ENCODE measurements at regions not wholly inside any gene's neighbourhood (a gene's known extent, or its start where the extent isn't known, plus 50 kb on each side); places are given as distances from the start of the nearest gene placed in this dataset.
"Not testable (repeated sequence)": the region's sequence is repeated elsewhere in the genome, so short reads cannot be mapped to it uniquely, and the experiment has no call there.

DNA sequence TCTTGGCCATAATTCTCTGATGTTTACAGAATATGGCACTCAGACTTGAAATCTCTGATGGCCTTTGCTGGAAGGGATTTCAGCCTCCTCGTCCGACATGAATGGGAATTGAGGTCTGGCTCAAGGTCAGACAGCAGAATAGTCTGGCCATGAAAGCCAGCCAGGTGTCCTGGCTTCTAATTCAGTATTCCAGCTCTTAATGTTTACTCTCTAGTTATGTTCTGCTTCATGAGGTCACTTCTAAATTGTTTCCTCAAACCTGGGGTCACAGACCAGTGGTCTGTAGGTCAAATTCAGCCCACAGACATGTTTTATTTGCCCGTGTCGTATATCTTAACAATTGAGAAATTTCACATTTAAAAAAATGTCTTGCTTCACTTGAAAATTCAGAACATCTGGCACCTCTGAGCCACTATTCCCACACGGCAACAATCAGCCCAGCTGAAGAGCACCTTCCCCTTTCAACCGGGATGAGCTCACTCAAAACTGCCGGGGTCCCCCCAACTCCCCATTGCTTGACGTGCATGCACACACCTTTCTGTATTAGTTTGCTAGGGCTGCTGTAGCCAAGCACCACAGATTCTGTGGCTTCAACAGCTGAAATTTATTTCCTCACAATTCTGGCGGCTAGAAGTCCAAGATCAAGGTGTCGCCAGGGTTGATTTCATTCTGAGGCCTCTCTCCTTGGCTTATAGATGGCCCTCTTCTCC, 243.5 kb downstream of the ENC1 start:
- peak; percentile 97 for DNase-seq

DNA sequence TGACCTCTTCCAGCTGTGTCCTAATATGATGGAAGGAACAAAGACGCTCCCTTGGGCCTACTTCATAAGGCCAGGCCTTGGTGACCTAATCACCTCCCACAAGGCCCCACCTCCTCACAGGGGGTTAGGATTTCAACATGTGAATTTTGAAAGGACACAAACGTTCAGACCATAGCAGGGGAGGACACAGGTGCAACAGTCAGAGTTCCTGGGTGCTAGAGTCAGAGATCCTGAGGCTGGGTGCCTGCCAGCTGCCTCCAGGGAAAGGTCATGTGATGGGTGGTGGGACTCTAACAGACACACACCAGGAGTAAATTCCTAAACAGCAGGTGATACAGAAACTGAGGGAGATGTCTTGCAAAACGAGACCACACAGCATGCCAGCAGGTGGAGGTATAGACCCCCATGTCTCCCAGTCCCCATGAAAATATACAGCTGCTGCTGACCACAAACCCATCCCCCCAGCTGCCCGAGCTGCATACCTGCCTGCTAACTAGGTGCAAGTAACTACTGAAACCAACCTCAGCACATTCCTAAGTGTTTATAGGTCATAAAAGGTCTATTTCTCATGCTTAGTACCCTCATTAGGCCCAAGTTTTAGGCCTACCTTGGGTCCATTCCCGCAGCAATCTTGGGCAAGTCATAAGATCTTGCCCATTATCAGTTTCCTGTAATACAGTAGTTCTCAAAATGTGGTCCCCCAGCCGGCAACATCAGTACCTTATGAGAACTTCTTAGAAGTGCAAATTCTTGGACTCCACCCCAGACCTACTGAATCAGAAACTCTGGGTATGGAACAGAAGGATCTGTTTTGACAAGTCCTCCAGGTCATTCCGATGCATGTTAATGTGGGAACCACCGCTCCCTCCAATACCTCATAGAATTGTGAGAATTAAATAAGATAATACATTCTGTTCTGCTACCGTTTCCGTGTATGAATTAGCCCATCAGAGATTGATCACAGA, 245.3 kb downstream of the ENC1 start:
- DNase-seq = peak; percentile 74

DNA sequence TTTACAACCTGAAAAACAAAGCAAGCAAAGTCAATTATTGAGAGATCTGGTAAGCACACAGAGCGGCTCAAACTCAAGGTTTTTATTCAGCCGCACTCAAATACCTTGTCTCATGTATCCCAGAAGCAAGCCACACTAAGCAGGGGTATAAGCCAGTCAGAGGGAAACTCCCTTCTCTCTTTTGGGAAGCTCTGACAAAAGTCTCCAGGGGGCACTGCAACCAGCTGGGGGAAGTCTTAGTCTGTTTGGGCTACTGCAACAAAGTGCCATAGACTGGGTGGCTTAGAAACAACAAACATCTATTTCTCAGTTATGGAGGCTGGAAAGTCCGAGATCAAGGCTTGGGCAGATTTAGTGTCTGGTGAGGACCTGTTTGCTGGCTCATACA, 246.0 kb downstream of the ENC1 start:
- DNase-seq = peak; percentile 74

DNA sequence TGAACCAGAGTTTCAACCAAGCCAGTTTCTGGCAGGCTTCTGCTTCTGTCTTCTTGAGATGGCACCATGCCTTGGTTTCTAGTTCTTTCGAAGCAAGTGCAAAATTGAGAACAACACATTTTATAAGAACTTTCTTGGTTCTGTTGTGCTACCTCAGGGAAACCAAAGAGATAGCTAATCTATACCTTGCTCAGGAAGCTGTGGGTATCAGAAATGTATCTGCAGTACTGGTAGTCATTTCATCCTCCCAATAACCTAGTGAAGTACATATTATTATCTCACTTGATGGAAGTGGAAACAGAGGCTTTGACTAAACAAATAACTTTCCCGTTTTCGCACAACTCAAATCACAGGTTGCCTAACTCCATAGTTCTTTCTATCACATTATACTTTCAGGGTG, 246.6 kb downstream of the ENC1 start:
- DNase-seq = no peak

DNA sequence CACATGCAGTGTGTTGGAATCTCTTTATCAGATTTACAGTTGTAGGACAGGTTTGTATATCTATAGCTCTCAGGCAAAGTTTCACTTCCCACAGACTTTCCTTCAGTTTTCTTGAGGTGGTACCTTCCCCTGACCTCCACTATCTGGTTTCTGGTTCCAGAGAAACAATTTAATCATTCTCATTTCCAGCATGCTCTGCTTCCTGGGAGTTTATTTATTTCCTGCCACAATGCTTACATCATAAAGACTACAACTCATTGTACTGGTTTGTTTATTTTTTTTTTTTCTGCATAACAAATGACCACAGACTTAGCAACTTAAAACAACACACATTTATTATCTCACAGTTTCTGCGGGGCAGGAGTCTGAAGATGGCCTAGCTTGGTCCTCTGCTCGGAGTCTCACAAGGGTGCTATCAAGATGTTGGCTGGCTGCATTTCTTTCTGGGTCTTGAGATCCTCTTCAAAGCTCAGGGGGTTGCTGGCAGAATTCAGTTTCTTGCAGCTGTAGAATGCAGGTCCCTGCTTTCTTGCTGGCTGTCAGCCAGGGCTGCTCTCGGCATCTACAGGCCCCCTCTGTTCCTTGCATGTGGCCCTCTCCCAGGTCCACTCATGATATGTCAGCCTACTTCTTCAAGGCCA, 247.7 kb downstream of the ENC1 start:
- DNase-seq = peak; percentile 53

DNA sequence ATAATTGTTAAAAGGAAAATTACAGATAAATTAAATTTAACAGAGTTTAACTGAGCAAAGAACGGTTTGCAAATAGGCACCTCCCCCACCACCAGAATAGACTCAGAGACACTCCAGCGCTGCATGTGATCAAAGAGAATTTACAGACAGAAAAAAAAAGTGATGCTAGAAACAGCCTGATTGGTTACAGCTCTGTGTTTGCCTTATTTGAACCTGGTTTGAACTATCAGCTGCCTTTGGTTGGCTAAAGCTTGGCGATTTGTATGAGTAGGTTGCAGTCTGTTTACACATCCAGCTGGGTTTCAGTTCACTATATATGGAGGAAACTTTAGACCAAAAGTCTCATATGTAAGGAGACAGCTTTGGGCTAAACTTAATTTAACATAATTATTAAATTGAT, 249.1 kb downstream of the ENC1 start:
- no peak for DNase-seq

DNA sequence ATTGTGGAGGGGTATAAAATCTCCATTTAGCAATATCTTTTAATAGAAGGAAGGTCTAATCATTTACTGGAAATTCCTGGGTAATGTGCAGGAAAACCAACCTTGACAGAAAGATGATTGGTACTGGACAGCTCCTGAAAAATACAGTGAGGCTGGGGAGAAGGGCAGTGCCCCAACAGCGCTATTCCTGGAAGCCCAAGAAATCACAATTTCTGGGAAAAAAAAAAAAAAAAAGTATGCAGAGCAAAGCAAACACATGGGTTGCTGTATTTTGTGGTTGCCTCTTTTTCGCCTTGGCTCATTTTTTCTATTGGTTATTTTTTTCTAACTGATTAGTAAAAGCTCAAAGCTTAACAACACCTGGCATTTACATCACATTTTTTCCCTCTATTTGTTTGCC, 249.7 kb downstream of the ENC1 start:
- no peak for DNase-seq

DNA sequence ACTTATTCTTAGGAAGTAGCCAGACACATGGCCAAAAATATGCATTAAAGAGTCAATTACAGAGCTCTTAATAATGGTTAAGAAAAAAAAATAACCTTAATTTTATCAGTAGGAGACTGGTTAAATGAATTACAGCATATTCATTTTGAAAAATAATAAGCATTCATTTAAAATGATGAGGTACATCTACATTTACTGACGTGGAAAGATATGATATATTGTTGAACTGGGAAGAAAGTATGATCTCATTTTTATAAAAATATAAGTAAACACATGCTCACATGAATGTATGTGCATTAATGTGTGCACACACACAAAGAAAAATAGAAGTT, 250.3 kb downstream of the ENC1 start:
- DNase-seq = no peak

DNA sequence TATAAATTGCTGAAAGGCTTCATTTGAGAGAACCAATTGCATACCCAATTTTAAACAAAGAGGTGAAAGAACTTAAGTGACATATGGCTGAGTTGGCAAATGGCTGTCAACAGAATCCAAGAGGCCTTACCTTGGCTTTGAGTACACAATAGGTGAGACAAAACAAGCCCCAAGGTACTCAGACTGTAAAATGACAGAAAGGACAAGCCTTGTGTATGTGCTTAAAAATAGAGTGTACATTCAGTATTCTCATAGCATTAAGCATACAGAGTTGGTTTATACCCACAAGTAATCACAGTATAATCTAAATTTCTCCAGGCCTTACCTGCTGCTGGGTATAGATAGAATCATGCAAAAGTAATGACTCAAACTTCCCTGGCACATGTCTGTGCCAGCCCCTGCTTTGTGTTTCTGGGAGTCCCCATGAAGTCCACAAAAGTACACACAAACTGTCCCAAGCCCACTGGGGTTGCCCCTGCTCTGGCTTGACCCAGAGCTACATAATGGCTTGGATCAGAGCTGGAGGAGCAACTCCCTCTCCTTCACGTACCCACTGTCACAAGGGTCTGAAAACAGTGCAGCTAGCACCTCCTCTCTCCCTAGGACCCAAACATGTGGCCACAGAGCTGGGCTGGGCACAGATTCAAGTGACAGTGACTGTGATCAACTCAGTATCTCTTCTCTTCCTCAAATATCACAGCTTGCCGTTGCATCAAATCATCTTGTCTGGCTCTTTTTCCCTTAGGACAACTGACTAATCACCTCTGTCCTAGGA, 250.8 kb downstream of the ENC1 start:
- peak; percentile 78 for DNase-seq

DNA sequence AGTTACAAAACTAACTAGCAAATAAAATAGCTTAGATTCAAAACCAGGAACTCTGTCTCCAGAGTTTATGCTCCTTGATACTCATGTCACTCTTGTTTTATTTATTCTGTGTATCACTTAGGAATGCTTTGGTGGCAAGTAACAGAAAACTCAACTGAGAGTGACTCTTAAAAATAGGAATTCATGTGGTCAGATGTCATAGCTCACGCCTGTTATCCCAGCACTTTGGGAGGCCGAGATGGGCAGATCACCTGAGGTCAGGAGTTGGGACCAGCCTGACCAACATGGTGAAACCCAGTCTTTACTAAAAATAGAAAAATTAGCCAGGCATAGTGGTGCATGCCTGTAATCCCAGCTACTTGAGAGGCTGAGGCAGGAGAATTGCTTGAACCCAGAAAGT, 252.1 kb downstream of the ENC1 start:
- DNase-seq = not testable (repeated sequence)

DNA sequence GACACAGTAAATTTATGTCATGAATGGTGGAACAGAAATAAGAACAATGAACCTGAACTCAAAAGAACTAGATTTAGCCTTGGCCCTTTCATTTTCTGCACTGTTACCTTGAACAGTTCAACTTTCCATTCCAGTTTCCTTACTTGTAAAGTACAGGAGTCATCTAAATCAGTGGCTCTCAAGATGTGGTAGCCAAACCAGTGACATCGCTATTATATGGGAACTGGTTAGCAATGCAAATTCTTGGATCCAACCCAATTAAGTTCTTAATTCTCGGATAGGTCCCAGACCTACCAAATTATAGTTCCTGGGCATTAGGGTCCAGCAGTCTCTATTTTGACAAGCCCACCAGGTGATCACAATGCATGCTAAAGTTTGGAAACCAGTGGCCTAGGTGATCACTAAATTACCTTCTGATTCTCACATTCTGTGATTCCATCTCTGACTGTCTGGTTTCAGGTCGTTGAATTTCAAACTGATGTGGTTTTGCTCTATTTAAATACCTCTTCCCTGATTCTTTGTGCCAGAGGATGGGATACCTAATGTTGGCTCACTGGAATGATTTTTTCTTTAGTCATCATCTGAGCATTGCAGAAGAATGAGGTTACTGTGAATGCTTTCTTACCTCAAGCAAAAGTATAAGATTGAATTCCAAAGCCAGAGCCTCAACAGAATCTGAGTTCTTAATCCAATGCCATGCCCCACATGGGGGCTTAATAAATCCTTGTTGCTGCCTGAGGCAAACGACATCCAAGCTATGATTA, 253.8 kb downstream of the ENC1 start:
- no peak for DNase-seq

DNA sequence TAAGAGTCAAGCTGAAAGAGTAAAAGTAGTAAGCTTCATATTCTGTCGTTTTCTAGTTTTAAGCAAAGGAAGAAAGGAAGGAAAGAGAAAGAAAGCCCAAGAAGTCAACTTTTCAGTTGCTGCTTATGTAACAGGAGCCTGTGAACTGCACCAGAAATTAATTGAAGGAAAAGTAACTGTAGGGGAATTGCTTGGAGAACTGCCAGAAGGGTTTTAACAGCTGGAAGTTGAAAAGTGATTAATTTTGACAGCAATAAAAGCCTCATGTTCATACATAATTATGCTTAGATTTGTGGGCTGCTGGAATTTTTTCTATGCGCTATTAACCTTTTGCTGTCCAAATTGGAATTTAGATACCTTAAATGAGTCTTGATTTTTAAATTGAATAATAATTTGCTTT, 255.7 kb downstream of the ENC1 start:
- DNase-seq = peak; percentile 96

DNA sequence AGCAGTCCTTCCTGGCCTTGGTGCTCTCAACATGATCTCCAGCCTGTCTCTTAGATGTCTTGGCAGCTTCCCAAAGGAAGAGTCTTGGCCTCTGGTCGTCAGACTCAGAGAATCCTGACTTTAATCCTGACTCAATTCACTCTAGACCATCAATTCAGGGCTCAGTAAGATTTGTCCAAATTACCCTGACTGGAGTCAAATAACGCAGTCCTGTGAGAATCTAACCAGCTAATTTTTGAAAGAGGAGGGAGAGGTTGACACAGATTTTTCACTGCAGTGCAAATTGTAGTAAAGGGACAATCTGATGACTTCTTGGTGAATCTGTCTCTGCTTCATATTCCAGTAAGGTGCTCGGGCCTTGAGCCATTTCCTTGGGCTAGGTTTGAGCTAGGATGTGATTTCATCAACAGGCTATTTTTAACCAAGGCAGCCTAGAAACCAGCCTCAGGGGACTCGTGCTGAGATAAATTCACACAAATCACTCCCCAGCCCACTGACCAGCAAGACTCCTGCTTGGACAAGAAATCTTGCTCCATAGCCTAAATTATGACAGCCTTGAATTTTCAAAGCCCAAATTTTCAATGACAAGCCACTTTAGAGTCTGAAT, 257.4 kb downstream of the ENC1 start:
- peak; percentile 92 for DNase-seq

DNA sequence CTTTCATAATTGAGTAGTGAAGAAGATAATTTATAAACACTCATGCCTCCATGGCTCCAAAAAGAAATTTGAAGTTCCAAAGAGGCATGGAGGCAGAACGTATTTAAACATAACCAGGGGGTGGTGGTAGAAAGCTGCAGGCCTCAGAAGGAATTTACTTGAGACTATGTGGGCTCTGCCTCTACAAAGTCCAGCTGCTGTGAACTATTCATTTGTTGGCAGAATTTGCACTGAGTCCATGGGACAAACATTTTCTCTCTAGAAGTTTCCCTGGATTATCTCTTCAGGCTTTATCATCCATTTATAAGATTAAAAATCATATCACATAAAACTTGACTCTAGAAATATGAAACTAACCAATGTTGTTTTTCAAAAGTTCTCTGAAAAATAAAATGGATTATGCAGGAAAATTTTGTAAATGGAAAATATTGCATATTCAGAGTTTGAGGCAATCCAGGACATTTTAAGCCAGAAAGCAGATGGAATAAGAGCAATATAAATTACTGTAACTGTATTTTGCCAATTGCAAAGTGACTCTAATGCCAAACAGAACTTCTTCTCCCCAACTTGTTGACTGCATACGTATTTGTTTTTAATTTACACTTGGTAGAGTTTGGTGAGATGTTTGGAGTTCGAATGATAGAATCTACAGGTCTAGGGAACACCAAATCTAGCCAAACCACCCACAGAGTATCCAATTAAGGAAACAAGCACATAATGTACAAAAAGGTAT, 258.2 kb downstream of the ENC1 start:
- DNase-seq = no peak

DNA sequence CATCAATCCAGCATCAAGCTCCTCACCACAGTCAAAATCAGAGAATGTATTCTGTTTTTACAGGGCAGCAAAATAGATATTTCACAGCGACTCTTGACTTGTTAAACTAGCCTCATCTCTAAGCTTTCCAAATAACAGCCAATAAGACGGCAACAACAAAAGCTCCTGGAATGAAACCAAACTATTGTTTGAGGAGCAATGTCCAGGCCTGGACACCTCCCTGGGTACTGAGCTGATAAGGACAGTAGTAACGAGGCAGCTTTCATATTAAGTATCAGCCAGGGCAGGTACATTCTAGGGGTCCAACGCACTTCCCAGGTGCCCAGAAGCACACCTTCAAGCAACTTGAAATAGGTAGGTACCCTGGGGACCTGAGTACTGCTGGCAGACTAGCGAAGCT, 260.3 kb downstream of the ENC1 start:
- DNase-seq = no peak

DNA sequence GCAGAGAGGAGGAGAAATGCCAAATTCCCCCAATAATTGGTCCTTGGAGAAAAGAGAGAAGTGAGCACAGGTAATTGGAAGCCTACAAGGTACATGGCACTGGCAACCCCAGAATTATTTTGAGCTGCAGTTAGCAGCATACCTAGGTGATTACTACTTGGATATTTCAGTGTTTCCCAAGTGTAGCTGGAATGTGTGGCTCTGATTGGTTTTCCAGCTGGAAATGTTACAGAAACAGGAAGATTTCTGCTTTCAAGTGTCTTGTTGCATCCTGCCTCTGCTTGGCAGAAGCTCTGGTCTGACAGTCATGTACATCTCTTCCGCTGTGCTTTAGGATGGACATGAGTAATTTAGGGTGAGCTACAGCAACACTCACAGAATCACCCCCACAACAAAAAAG, 262.1 kb downstream of the ENC1 start:
- DNase-seq = no peak

DNA sequence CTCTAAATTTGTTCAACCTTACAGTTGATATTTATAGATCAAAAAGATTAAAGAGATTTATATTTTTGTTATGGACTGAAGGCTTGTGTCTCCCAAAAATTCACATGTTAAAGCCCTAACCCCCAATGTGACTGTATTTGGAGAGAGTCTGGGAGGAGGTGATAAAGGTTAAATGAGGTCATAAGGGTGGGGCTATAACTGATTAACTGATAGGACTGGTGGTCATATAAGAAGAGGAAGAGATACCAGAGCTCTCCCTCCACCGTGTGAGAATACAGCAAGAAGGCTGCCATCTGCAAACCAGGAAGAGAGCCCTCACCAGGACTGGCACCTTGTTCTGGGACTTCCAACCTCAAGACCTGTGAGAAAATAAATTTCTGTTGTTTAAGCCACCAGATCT, 264.3 kb downstream of the ENC1 start:
- no peak for DNase-seq

DNA sequence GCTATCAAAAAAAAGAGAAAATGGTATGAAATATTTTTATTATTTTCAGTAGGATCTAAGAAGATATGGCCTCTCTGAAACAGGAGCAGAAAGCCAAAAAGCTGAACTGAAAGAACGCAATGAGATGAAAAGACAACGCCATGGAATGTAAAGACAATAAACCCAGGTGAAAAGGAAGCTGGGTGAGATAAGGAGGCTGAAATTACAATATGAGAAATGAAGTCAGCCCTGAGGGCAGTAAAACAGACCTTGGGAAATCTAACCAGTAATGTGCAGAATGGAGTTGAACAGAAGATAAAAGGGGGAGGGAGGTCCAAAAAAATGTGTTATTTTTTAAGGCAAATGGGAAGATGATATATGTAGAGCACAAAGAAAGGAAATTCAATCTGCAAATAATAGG, 265.3 kb downstream of the ENC1 start:
- DNase-seq = no peak

DNA sequence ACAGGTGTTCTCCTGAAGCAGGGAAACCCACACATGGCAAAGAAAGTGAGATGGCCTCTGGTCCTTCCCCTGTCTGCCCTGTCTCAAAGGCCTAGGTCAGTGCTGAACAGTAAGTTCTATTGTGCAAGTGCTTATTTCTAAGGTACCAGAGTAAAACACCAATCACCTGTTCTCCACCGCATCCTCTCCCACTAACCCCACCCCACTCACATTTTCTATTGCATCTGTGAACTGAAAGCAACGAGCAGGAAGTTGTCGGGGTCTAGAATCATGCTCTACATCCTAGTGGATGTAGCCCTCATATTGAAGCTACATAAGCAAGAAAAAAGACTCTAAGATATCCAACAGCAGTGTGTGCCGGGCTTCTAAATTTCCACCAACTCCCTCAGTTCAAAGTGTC, 265.9 kb downstream of the ENC1 start:
- DNase-seq = no peak

DNA sequence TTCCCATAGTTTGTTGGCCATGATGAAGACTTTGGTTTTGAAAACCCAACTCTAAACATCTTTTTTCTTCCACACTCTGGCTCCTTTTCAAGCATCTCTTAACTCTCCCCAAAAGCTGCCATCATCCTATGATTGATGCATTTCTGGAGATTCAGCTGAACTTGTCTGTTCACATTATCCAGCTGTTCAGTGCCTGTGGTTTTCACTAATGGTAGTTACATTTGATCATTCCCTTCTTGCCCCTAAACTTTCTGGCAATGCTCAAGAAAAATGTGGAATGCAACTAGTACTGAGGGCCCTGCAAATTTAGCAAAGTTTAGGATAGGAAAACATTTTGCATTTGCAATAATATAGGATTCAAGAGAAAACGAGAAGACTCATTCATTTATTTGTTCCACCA, 267.5 kb downstream of the ENC1 start:
- no peak for DNase-seq

DNA sequence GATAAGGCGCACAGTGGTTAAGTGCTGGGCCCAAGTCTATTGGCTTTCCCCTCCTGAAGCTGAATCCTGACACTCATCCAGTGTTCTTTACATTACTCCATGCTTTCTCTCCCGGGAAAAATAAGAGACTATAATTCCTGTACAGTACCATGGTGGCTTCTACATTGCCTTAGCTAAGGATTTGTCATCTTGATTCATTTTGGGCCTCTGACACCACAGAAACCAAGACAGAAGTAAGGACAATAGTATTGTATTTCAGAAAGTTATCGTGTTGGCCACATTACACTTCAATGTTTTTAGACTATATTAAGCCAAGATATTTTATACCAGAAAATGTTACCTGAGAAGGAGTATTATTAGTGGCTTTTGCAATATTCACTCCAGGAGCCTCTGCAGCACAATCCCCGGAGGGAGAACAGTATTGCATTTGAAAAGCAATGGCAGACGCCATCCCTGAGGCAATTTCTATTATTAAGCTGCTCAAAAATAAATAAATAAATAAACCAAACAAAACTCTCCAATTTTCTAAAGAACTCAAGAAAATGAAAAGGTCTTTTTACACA, 267.9 kb downstream of the ENC1 start:
- DNase-seq = no peak

All from NCI-H69 (cell line).